GM23338 (cell line): ENCODE measurements at regions not wholly inside any gene's neighbourhood (a gene's known extent, or its start where the extent isn't known, plus 50 kb on each side); places are given as distances from the start of the nearest gene placed in this dataset.

Source experiments
- ATAC-seq: fragments of 200-7000 bp; cut with Tn5 transposase; 3 replicates; pipeline ENCODE4 v1.9.1; 2020
- DNase-seq: peaks from one replicate; pipeline ENCODE4 v3.0.0-alpha.2; 2015; ENCODE audit warnings: low spot score
- H2AFZ ChIP-seq: fragments of 200-600 bp; sonication (generic); 2 replicates; pipeline ENCODE4 v1.8.0; 2016; ENCODE audit warnings: antibody characterized with exemption, mild to moderate bottlenecking, moderate library complexity
- H3F3A ChIP-seq: fragments of 200-600 bp; sonication (generic); replicated peaks from 2 replicates; pipeline ENCODE4 v1.8.0; 2017; ENCODE audit warnings: antibody characterized with exemption, mixed run types, low read depth
- H3K27ac ChIP-seq: fragments of 200-600 bp; sonication (generic); 2 replicates; pipeline ENCODE4 v1.6.1; 2016; ENCODE audit warnings: low read depth
- H3K27me3 ChIP-seq: fragments of 200-600 bp; sonication (generic); 2 replicates; pipeline ENCODE4 v1.8.0; 2016; ENCODE audit warnings: mild to moderate bottlenecking, mixed run types, moderate library complexity; ENCODE audit not compliant: insufficient read depth
- H3K36me3 ChIP-seq: fragments of 200-600 bp; sonication (generic); 2 replicates; pipeline ENCODE4 v1.8.0; 2016; ENCODE audit warnings: mild to moderate bottlenecking; ENCODE audit not compliant: insufficient read depth
- H3K4me1 ChIP-seq: fragments of 200-600 bp; sonication (generic); 2 replicates; pipeline ENCODE4 v1.8.0; 2016; ENCODE audit warnings: mild to moderate bottlenecking, moderate library complexity; ENCODE audit not compliant: insufficient read depth
- H3K4me2 ChIP-seq: fragments of 200-600 bp; sonication (generic); 2 replicates; pipeline ENCODE4 v1.7.1; 2017; ENCODE audit warnings: mixed run types
- H3K4me3 ChIP-seq: fragments of 200-600 bp; sonication (generic); 2 replicates; pipeline ENCODE4 v1.6.1; 2016; ENCODE audit warnings: mixed run types
- H3K79me2 ChIP-seq: fragments of 200-600 bp; sonication (generic); replicated peaks from 2 replicates; pipeline ENCODE4 v1.8.0; 2017; ENCODE audit warnings: mild to moderate bottlenecking; ENCODE audit not compliant: insufficient read depth
- H3K9me2 ChIP-seq: fragments of 200-600 bp; sonication (generic); 2 replicates; pipeline ENCODE4 v1.8.0; 2017; ENCODE audit not compliant: insufficient read depth
- H4K20me1 ChIP-seq: fragments of 200-600 bp; sonication (generic); replicated peaks from 2 replicates; pipeline ENCODE4 v1.8.0; 2017; ENCODE audit warnings: mild to moderate bottlenecking; ENCODE audit not compliant: insufficient read depth
- H3K27ac Mint-ChIP-seq: 2 replicates; pipeline ENCODE4 v1.8.0; 2020; ENCODE audit warnings: inconsistent platforms, mild to moderate bottlenecking, moderate library complexity, mixed read lengths
- H3K27me3 Mint-ChIP-seq: 3 replicates; pipeline ENCODE4 v1.8.0; 2022; ENCODE audit warnings: low read depth, mild to moderate bottlenecking, moderate library complexity, mixed read lengths, inconsistent platforms; ENCODE audit not compliant: insufficient read depth, poor library complexity
- H3K36me3 Mint-ChIP-seq: 3 replicates; pipeline ENCODE4 v1.8.0; 2021; ENCODE audit warnings: low read depth, mild to moderate bottlenecking, inconsistent platforms, moderate library complexity, mixed read lengths
- H3K4me1 Mint-ChIP-seq: 3 replicates; pipeline ENCODE4 v1.8.0; 2020; ENCODE audit warnings: mild to moderate bottlenecking, inconsistent platforms, mixed read lengths
- H3K4me3 Mint-ChIP-seq: 3 replicates; pipeline ENCODE4 v1.8.0; 2021; ENCODE audit warnings: moderate library complexity, mild to moderate bottlenecking, inconsistent platforms, mixed read lengths
- H3K9me3 Mint-ChIP-seq: 3 replicates; pipeline ENCODE4 v1.8.0; 2020; ENCODE audit warnings: moderate library complexity, mild to moderate bottlenecking, inconsistent platforms, mixed read lengths
- CREB1 ChIP-seq: fragments of 250-450 bp; sonication (Bioruptor Pico); IDR thresholded peaks from 2 replicates; pipeline ENCODE4 v1.5.0; 2020; ENCODE audit warnings: low read depth, mild to moderate bottlenecking, moderate library complexity
- EZH2 ChIP-seq: fragments of 200-600 bp; sonication (generic); IDR thresholded peaks from one replicate; pipeline ENCODE4 v1.8.0; 2017; ENCODE audit warnings: antibody characterized with exemption, mild to moderate bottlenecking, low read depth; ENCODE audit not compliant: unreplicated experiment
- JUNB ChIP-seq: IDR thresholded peaks from one replicate; pipeline ENCODE4 v1.6.1; 2016; ENCODE audit warnings: antibody characterized with exemption; ENCODE audit not compliant: unreplicated experiment
- NANOG ChIP-seq: IDR thresholded peaks from 2 replicates; pipeline ENCODE4 v1.6.1; 2016; ENCODE audit warnings: antibody characterized with exemption, borderline replicate concordance
- POLR2AphosphoS5 ChIP-seq: IDR thresholded peaks from 2 replicates; pipeline ENCODE4 v1.6.1; 2016; ENCODE audit warnings: antibody characterized with exemption, low read depth
- STAT1 ChIP-seq: IDR thresholded peaks from one replicate; pipeline ENCODE4 v1.6.1; 2016; ENCODE audit warnings: antibody characterized with exemption; ENCODE audit not compliant: unreplicated experiment
- ZNF114 ChIP-seq: fragments of 250-450 bp; sonication (Bioruptor Pico); IDR thresholded peaks from 2 replicates; pipeline ENCODE4 v1.5.0; 2020; ENCODE audit warnings: mild to moderate bottlenecking, moderate library complexity
- ZNF331 ChIP-seq: fragments of 250-450 bp; sonication (Bioruptor Pico); IDR thresholded peaks from 2 replicates; pipeline ENCODE4 v1.5.0; 2020; ENCODE audit warnings: low read depth, mild to moderate bottlenecking, moderate library complexity
- TF ChIP-seq, protein P1 (sequence below): IDR thresholded peaks from one replicate; pipeline ENCODE4 v1.6.1; 2018; ENCODE audit warnings: antibody characterized with exemption; ENCODE audit not compliant: unreplicated experiment
- TF ChIP-seq, protein P2 (sequence below): fragments of 250-450 bp; sonication (Bioruptor Pico); IDR thresholded peaks from 2 replicates; pipeline ENCODE4 v1.5.0; 2020; ENCODE audit warnings: mild to moderate bottlenecking, moderate library complexity

DNA sequence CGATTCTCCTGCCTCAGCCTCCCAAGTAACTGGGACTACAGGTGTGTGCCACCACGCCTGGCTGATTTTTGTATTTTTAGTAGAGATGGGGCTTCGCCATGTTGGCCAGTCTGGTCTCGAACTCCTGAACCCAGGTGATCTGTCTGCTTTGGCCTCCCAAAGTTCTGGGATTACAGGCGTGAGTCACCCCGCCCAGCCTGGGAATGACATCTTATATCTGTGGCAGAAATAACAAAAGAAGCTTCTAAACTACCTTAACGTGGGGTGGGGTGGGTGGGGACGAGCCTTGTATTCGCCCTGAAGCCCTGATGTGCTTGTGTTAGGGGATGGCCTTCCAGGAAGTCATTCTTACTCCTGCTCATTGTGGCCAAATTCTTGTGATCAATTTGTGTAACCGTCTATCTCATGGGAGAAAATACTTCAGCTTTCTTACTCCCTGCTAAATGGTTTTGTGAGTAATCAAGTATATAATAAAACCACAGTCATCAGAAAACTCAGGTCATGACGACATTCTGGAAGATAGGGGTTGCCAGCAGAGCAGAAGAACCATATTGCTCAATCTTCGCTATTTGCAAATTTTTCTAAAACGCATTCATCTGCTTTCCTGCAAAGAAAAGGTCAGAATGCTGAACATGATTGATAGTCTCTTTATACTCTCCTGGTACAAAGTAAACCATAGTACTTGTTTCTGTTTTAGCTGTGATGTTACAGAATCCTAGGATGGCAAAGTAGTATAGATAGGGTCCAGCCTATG lies 63.2 kb downstream of the DIRAS3 start:
- no peak overlapping the region for H3K27ac Mint-ChIP-seq
- Histone ChIP-seq H3K4me1 (no peaks in the 10 kb centered on the region), H3K4me3 (no peak overlapping the region), H3K36me3 (no peaks in the 10 kb centered on the region), H3F3A (no peaks in the 10 kb centered on the region), H3K27ac (no peak overlapping the region), H3K9me2 (peaks cover 5% of the 10 kb centered on the region; the same call in 1 of the 2 replicates), H3K79me2 (no peaks in the 10 kb centered on the region), H3K4me2 (no peak overlapping the region), H3K27me3 (no peaks in the 10 kb centered on the region), H2AFZ (no peak overlapping the region), H4K20me1 (no peaks in the 10 kb centered on the region)
- DNase-seq (no peak), ATAC-seq (no peak)
- H3K9me3 Mint-ChIP-seq: no peaks in the 10 kb centered on the region
- no peaks in the 10 kb centered on the region for H3K36me3 Mint-ChIP-seq
- no peak for TF ChIP-seq STAT1
- no peak for TF ChIP-seq NANOG
- TF ChIP-seq EZH2: no peak
- no peak for TF ChIP-seq CREB1 (CRISPR knock-in tag)
- TF ChIP-seq ZNF331 (CRISPR knock-in tag): no peak
- H3K4me3 Mint-ChIP-seq: no peak overlapping the region
- no peaks in the 10 kb centered on the region for H3K27me3 Mint-ChIP-seq
- no peaks in the 10 kb centered on the region for H3K4me1 Mint-ChIP-seq

DNA sequence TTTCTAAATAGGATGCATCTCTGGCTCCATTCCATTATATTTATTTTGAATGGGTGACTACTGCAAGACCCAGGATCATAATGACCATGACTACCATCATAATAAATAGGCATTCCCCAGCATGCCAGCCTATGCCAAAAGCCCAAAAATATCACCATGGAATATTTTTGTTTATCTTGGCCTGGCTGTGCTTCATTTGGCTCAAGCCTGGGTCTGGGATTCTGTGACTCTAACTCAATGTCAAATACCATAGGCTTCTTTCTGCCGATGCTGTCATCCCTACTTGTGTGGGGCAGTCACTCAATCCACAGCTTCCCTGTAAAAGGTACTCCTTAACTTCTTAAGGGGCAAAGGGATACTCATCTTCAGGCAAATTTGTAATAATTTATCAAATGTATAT lies 66.6 kb downstream of the DIRAS3 start:
- no peak for DNase-seq
- TF ChIP-seq NANOG: no peak
- no peak for TF ChIP-seq POLR2AphosphoS5
- TF ChIP-seq, protein P1, sequence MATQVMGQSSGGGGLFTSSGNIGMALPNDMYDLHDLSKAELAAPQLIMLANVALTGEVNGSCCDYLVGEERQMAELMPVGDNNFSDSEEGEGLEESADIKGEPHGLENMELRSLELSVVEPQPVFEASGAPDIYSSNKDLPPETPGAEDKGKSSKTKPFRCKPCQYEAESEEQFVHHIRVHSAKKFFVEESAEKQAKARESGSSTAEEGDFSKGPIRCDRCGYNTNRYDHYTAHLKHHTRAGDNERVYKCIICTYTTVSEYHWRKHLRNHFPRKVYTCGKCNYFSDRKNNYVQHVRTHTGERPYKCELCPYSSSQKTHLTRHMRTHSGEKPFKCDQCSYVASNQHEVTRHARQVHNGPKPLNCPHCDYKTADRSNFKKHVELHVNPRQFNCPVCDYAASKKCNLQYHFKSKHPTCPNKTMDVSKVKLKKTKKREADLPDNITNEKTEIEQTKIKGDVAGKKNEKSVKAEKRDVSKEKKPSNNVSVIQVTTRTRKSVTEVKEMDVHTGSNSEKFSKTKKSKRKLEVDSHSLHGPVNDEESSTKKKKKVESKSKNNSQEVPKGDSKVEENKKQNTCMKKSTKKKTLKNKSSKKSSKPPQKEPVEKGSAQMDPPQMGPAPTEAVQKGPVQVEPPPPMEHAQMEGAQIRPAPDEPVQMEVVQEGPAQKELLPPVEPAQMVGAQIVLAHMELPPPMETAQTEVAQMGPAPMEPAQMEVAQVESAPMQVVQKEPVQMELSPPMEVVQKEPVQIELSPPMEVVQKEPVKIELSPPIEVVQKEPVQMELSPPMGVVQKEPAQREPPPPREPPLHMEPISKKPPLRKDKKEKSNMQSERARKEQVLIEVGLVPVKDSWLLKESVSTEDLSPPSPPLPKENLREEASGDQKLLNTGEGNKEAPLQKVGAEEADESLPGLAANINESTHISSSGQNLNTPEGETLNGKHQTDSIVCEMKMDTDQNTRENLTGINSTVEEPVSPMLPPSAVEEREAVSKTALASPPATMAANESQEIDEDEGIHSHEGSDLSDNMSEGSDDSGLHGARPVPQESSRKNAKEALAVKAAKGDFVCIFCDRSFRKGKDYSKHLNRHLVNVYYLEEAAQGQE: no peak
- no peak for TF ChIP-seq CREB1 (CRISPR knock-in tag)
- TF ChIP-seq ZNF114 (CRISPR knock-in tag): no peak
- TF ChIP-seq, protein P2, sequence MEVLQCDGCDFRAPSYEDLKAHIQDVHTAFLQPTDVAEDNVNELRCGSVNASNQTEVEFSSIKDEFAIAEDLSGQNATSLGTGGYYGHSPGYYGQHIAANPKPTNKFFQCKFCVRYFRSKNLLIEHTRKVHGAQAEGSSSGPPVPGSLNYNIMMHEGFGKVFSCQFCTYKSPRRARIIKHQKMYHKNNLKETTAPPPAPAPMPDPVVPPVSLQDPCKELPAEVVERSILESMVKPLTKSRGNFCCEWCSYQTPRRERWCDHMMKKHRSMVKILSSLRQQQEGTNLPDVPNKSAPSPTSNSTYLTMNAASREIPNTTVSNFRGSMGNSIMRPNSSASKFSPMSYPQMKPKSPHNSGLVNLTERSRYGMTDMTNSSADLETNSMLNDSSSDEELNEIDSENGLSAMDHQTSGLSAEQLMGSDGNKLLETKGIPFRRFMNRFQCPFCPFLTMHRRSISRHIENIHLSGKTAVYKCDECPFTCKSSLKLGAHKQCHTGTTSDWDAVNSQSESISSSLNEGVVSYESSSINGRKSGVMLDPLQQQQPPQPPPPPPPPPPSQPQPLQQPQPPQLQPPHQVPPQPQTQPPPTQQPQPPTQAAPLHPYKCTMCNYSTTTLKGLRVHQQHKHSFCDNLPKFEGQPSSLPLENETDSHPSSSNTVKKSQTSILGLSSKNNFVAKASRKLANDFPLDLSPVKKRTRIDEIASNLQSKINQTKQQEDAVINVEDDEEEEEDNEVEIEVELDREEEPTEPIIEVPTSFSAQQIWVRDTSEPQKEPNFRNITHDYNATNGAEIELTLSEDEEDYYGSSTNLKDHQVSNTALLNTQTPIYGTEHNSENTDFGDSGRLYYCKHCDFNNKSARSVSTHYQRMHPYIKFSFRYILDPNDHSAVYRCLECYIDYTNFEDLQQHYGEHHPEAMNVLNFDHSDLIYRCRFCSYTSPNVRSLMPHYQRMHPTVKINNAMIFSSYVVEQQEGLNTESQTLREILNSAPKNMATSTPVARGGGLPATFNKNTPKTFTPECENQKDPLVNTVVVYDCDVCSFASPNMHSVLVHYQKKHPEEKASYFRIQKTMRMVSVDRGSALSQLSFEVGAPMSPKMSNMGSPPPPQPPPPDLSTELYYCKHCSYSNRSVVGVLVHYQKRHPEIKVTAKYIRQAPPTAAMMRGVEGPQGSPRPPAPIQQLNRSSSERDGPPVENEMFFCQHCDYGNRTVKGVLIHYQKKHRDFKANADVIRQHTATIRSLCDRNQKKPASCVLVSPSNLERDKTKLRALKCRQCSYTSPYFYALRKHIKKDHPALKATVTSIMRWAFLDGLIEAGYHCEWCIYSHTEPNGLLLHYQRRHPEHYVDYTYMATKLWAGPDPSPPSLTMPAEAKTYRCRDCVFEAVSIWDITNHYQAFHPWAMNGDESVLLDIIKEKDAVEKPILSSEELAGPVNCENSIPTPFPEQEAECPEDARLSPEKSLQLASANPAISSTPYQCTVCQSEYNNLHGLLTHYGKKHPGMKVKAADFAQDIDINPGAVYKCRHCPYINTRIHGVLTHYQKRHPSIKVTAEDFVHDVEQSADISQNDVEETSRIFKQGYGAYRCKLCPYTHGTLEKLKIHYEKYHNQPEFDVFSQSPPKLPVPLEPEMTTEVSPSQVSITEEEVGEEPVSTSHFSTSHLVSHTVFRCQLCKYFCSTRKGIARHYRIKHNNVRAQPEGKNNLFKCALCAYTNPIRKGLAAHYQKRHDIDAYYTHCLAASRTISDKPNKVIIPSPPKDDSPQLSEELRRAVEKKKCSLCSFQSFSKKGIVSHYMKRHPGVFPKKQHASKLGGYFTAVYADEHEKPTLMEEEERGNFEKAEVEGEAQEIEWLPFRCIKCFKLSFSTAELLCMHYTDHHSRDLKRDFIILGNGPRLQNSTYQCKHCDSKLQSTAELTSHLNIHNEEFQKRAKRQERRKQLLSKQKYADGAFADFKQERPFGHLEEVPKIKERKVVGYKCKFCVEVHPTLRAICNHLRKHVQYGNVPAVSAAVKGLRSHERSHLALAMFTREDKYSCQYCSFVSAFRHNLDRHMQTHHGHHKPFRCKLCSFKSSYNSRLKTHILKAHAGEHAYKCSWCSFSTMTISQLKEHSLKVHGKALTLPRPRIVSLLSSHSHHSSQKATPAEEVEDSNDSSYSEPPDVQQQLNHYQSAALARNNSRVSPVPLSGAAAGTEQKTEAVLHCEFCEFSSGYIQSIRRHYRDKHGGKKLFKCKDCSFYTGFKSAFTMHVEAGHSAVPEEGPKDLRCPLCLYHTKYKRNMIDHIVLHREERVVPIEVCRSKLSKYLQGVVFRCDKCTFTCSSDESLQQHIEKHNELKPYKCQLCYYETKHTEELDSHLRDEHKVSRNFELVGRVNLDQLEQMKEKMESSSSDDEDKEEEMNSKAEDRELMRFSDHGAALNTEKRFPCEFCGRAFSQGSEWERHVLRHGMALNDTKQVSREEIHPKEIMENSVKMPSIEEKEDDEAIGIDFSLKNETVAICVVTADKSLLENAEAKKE (CRISPR knock-in tag): no peak
- TF ChIP-seq ZNF331 (CRISPR knock-in tag): no peak
- no peak for TF ChIP-seq EZH2
- TF ChIP-seq JUNB: no peak

More for the DNA sequence above, 66.6 kb downstream of the DIRAS3 start:
- H3K9me2 ChIP-seq: peaks cover 5% of the 10 kb centered on the region; the same call in 1 of the 2 replicates
- no peaks in the 10 kb centered on the region for H3K36me3 ChIP-seq
- no peak overlapping the region for H3K4me3 ChIP-seq
- H3K4me2 ChIP-seq: no peak overlapping the region
- H3K27ac Mint-ChIP-seq: no peak overlapping the region
- H3K4me1 ChIP-seq: no peaks in the 10 kb centered on the region
- H3K79me2 ChIP-seq: no peaks in the 10 kb centered on the region
- H3K27me3 ChIP-seq: no peaks in the 10 kb centered on the region
- ATAC-seq: no peak
- H3K36me3 Mint-ChIP-seq: no peaks in the 10 kb centered on the region
- no peaks in the 10 kb centered on the region for H4K20me1 ChIP-seq
- no peaks in the 10 kb centered on the region for H3F3A ChIP-seq
- no peak overlapping the region for H3K27ac ChIP-seq
- H3K4me1 Mint-ChIP-seq: peaks cover 2% of the 10 kb centered on the region
- H2AFZ ChIP-seq: no peak overlapping the region
- H3K4me3 Mint-ChIP-seq: no peak overlapping the region
- H3K9me3 Mint-ChIP-seq: no peaks in the 10 kb centered on the region
- H3K27me3 Mint-ChIP-seq: no peaks in the 10 kb centered on the region
